H1 (cell line): ENCODE measurements at regions not wholly inside any gene's neighbourhood (a gene's known extent, or its start where the extent isn't known, plus 50 kb on each side); places are given as distances from the start of the nearest gene placed in this dataset.
A peak's percentile ranks its signal among the peaks of the same experiment; 100 is the strongest.

Source experiments
- CTCF ChIA-PET: fragments of 300-600 bp; sonication (Branson Sonifier 250); formaldehyde crosslinking; loops from one replicate; lab custom pipeline; 2021; ENCODE audit not compliant: partially characterized antibody; lab: Charles Lee
- POLR2A ChIA-PET: fragments of 300-600 bp; sonication (Branson Sonifier 250); formaldehyde crosslinking; loops from one replicate; lab custom pipeline; 2021; ENCODE audit warnings: inconsistent platforms; ENCODE audit not compliant: partially characterized antibody; lab: Charles Lee
- DNase-seq, 2 experiments: peaks; one replicate each; pipeline versions ENCODE4 v3.0.0 to v3.0.0-alpha.2; 2010 to 2022; ENCODE audit warnings: low spot score in 2 of 2, low read depth in 1 of 2, mixed read lengths in 1 of 2
- FAIRE-seq: peaks from 2 replicates; lab custom pipeline; 2011; peaks lifted over from hg19 to GRCh38; lab: Jason Lieb, UNC
- H2AFZ ChIP-seq: 2 replicates; pipeline ENCODE4 v1.8.1; 2012; ENCODE audit warnings: low read length, inconsistent platforms
- H2AK5ac ChIP-seq: 2 replicates; pipeline ENCODE4 v1.6.1; 2013; ENCODE audit warnings: low read depth, low read length
- H2BK120ac ChIP-seq: replicated peaks from 2 replicates; pipeline ENCODE3; 2013; ENCODE audit warnings: low read depth, low read length, inconsistent platforms
- H2BK12ac ChIP-seq: 2 replicates; pipeline ENCODE4 v1.6.1; 2013; ENCODE audit warnings: low read depth, low read length
- H2BK15ac ChIP-seq: 2 replicates; pipeline ENCODE4 v1.6.1; 2013; ENCODE audit warnings: low read length
- H2BK20ac ChIP-seq: 2 replicates; pipeline ENCODE4 v1.6.1; 2013; ENCODE audit warnings: low read length
- H2BK5ac ChIP-seq: 2 replicates; pipeline ENCODE4 v1.6.1; 2013; ENCODE audit warnings: low read depth, low read length
- H3K14ac ChIP-seq: 2 replicates; pipeline ENCODE4 v1.6.1; 2013; ENCODE audit warnings: inconsistent platforms; ENCODE audit not compliant: insufficient read length
- H3K18ac ChIP-seq: 2 replicates; pipeline ENCODE4 v1.6.1; 2013; ENCODE audit warnings: low read length; ENCODE audit errors: extremely low read depth
- H3K23ac ChIP-seq: 2 replicates; pipeline ENCODE4 v1.6.1; 2013; ENCODE audit warnings: inconsistent platforms; ENCODE audit not compliant: insufficient read length
- H3K23me2 ChIP-seq: 2 replicates; pipeline ENCODE4 v1.6.1; 2013; ENCODE audit warnings: low read depth, low read length
- H3K27ac ChIP-seq: 2 replicates; pipeline ENCODE4 v1.6.1; 2011; ENCODE audit warnings: low read depth, low read length, inconsistent platforms
- H3K27me3 ChIP-seq, 4 experiments: replicated peaks in 1 of 4; 1 replicate in 1 of 4; 2 replicates in 3 of 4; pipeline versions ENCODE4 v1.6.1 to v1.8.1; 2011 to 2013; ENCODE audit warnings: low read length in 3 of 4, mild to moderate bottlenecking in 3 of 4, inconsistent platforms in 2 of 4, mixed read lengths in 2 of 4, moderate library complexity in 1 of 4; ENCODE audit not compliant: control insufficient read depth in 3 of 4, insufficient read depth in 3 of 4; ENCODE audit errors: extremely low read depth in 1 of 4
- H3K36me3 ChIP-seq, 4 experiments: 2 replicates each; pipeline versions ENCODE4 v1.6.1 to v1.8.1; 2011 to 2013; ENCODE audit warnings: mild to moderate bottlenecking in 4 of 4, low read length in 3 of 4, moderate library complexity in 2 of 4, control low read depth in 1 of 4, inconsistent platforms in 1 of 4; ENCODE audit not compliant: insufficient read depth in 4 of 4, control insufficient read depth in 2 of 4
- H3K4ac ChIP-seq: replicated peaks from 2 replicates; pipeline ENCODE3; 2013; ENCODE audit warnings: low read length, low read depth, mixed read lengths, inconsistent platforms; ENCODE audit not compliant: insufficient read length
- H3K4me1 ChIP-seq, 4 experiments: replicated peaks in 1 of 4; 1 replicate in 1 of 4; 2 replicates in 3 of 4; pipeline versions ENCODE4 v1.6.1 to v1.8.1; 2011 to 2013; ENCODE audit warnings: low read length in 3 of 4, inconsistent platforms in 2 of 4, mixed read lengths in 1 of 4; ENCODE audit not compliant: insufficient read depth in 4 of 4, control insufficient read depth in 3 of 4
- H3K4me2 ChIP-seq, 2 experiments: 2 replicates each; pipeline versions ENCODE4 v1.6.1 to v1.8.1; 2011 to 2013; ENCODE audit warnings: low read depth in 2 of 2, low read length in 2 of 2, control low read depth in 1 of 2, inconsistent platforms in 1 of 2, mild to moderate bottlenecking in 1 of 2; ENCODE audit not compliant: insufficient read depth in 1 of 2
- H3K4me3 ChIP-seq, 4 experiments: fragments of 200-600, 300-600 bp in 1 of 4; sonication (generic), shearing (Covaris generic), sonication (Bioruptor Twin) in 1 of 4; 2 replicates each; pipeline versions ENCODE4 v1.5.1 to v1.8.1; 2011 to 2016; ENCODE audit warnings: low read length in 4 of 4, low read depth in 3 of 4, control low read depth in 2 of 4, inconsistent platforms in 2 of 4, mild to moderate bottlenecking in 2 of 4, mixed read lengths in 1 of 4, moderate library complexity in 1 of 4; ENCODE audit not compliant: insufficient read depth in 2 of 4; ENCODE audit errors: extremely low read depth in 1 of 4
- H3K56ac ChIP-seq: replicated peaks from 2 replicates; pipeline ENCODE3; 2013; ENCODE audit warnings: low read depth, mild to moderate bottlenecking, mixed read lengths, low read length, inconsistent platforms; ENCODE audit not compliant: insufficient read length
- H3K79me1 ChIP-seq: 2 replicates; pipeline ENCODE4 v1.6.1; 2013; ENCODE audit warnings: low read depth, low read length, control low read depth
- H3K79me2 ChIP-seq, 2 experiments: 2 replicates each; pipeline versions ENCODE4 v1.6.1 to v1.8.1; 2012 to 2013; ENCODE audit warnings: low read length in 2 of 2, mild to moderate bottlenecking in 2 of 2, inconsistent platforms in 1 of 2; ENCODE audit not compliant: insufficient read depth in 2 of 2, control insufficient read depth in 1 of 2
- H3K9ac ChIP-seq, 4 experiments: replicated peaks in 1 of 4; 1 replicate in 1 of 4; 2 replicates in 3 of 4; pipeline versions ENCODE4 v1.6.1 to v1.8.1; 2011 to 2013; ENCODE audit warnings: low read depth in 3 of 4, low read length in 3 of 4, control low read depth in 2 of 4, mild to moderate bottlenecking in 2 of 4, moderate library complexity in 2 of 4, inconsistent platforms in 1 of 4; ENCODE audit errors: extremely low read depth in 1 of 4
- H3K9me3 ChIP-seq, 2 experiments: 2 replicates each; pipeline versions ENCODE4 v1.6.1 to v1.8.1; 2012 to 2013; ENCODE audit warnings: mild to moderate bottlenecking in 2 of 2, moderate library complexity in 2 of 2, control low read depth in 1 of 2, inconsistent platforms in 1 of 2, low read depth in 1 of 2, low read length in 1 of 2, mixed read lengths in 1 of 2; ENCODE audit not compliant: insufficient read depth in 2 of 2
- H4K20me1 ChIP-seq, 2 experiments: replicated peaks in 1 of 2; 2 replicates each; pipeline versions ENCODE3 to v1.8.1; 2011 to 2013; ENCODE audit warnings: inconsistent platforms in 2 of 2, low read length in 2 of 2, mild to moderate bottlenecking in 1 of 2; ENCODE audit not compliant: insufficient read depth in 2 of 2, control insufficient read depth in 1 of 2
- H4K5ac ChIP-seq: 2 replicates; pipeline ENCODE4 v1.6.1; 2013; ENCODE audit warnings: low read length, low read depth, mixed read lengths, inconsistent platforms; ENCODE audit not compliant: insufficient read length
- H4K8ac ChIP-seq: 2 replicates; pipeline ENCODE4 v1.8.0; 2013; ENCODE audit warnings: mild to moderate bottlenecking, moderate library complexity, low read length, inconsistent platforms; ENCODE audit not compliant: insufficient read depth; ENCODE audit errors: extremely low read depth
- H4K91ac ChIP-seq: replicated peaks from 2 replicates; pipeline ENCODE3; 2013; ENCODE audit warnings: low read length, mixed read lengths, inconsistent platforms; ENCODE audit not compliant: insufficient read length
- CTBP2 ChIP-seq: IDR thresholded peaks from 2 replicates; pipeline ENCODE4 v1.7.0; 2011; ENCODE audit warnings: borderline replicate concordance, mild to moderate bottlenecking, moderate library complexity, mixed read lengths, low read length; ENCODE audit not compliant: insufficient read depth, insufficient read length
- GTF2F1 ChIP-seq: IDR thresholded peaks from 2 replicates; pipeline ENCODE4 v1.6.1; 2012; ENCODE audit warnings: low read depth, low read length, improper control_type of control experiment, borderline replicate concordance
- KDM4A ChIP-seq: IDR thresholded peaks from one replicate; pipeline ENCODE4 v1.7.1; 2012; ENCODE audit warnings: low read depth, mild to moderate bottlenecking, moderate library complexity, low read length, inconsistent platforms; ENCODE audit not compliant: severe bottlenecking
- RNF2 ChIP-seq: fragments of 200-900, 300-1000 bp; sonication (generic); IDR thresholded peaks from 2 replicates; pipeline ENCODE4 v1.7.1; 2016; ENCODE audit warnings: borderline replicate concordance, low read depth, mild to moderate bottlenecking, antibody characterized with exemption, low read length; ENCODE audit not compliant: poor library complexity, severe bottlenecking; ENCODE audit errors: missing control alignments
- WGBS, 2 experiments: shearing (Covaris generic) in 1 of 2; methylation state at CpG; one replicate each; pipeline versions ENCODE4 v1.1.6 to v1.1.7; 2013 to 2015; ENCODE audit warnings: low lambda C conversion rate in 2 of 2, mixed read lengths in 2 of 2, inconsistent platforms in 1 of 2, low coverage in 1 of 2, missing lambda C conversion rate in 1 of 2; ENCODE audit not compliant: insufficient replicate concordance in 2 of 2, insufficient coverage in 1 of 2, insufficient read length in 1 of 2; ENCODE audit errors: extremely low coverage in 1 of 2, missing lambda C conversion rate in 1 of 2; 5-methylcytosine and 5-hydroxymethylcytosine counted together
- TF ChIP-seq, protein P1 (sequence below): IDR thresholded peaks from 2 replicates; pipeline ENCODE4 v1.6.1; 2011; ENCODE audit warnings: low read depth, mild to moderate bottlenecking, low read length; ENCODE audit not compliant: insufficient read depth

DNA sequence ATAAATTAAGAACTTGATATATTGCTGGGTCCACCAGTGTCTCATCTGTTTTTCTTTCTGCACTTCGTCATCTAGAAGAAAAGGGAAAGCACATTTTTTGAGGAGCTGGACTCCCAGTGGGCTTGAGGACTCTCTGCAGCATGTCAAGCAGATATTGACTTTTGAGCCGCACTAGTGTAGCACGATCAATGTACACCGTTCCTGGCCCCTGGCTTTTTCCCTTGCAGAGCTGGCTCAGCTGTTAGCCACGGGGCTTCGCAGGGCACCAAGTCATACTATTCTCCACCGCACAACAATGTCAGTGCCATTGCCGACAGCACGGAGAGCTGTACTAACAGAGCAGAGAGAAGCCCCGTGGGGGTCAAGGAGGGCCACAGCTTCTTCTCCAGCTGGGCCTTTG is 235.4 kb upstream of the HABP2 start:
- H3K79me1 ChIP-seq = no peaks in the 10 kb centered on the region
- no peak overlapping the region for H2BK5ac ChIP-seq
- H3K23me2 ChIP-seq = no peaks in the 10 kb centered on the region; the same call in 1 of the 2 replicates
- no peak overlapping the region for H2BK15ac ChIP-seq
- TF ChIP-seq RNF2 (no peak), CTBP2 (no peak), GTF2F1 (no peak), KDM4A (no peak)
- TF ChIP-seq, protein P1, sequence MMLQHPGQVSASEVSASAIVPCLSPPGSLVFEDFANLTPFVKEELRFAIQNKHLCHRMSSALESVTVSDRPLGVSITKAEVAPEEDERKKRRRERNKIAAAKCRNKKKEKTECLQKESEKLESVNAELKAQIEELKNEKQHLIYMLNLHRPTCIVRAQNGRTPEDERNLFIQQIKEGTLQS = no peak
- no peak overlapping the region for H2BK120ac ChIP-seq
- H4K8ac ChIP-seq = no peak overlapping the region
- H3K4ac ChIP-seq = no peak overlapping the region
- no peak overlapping the region for H3K4me2 ChIP-seq
- H3K4me3 ChIP-seq = no peak overlapping the region
- no peaks in the 10 kb centered on the region for H3K79me2 ChIP-seq
- H2AFZ ChIP-seq = no peak overlapping the region
- H4K20me1 ChIP-seq = no peaks in the 10 kb centered on the region
- H3K27me3 ChIP-seq = no peaks in the 10 kb centered on the region
- H2BK20ac ChIP-seq = no peak overlapping the region
- H3K18ac ChIP-seq = no peak overlapping the region
- H3K56ac ChIP-seq = no peak overlapping the region
- H3K14ac ChIP-seq = no peak overlapping the region
- no peaks in the 10 kb centered on the region for H3K36me3 ChIP-seq
- H2AK5ac ChIP-seq = 0 out of 2 replicates have a peak overlapping the region, but pooled peaks have one; percentile 59
- H3K9ac ChIP-seq = no peak overlapping the region
- no peak overlapping the region for H3K27ac ChIP-seq
- no peak overlapping the region for H3K23ac ChIP-seq
- 70% methylated on average over 10 of the region's 10 CpGs; no CpG with 5 or more reads in 1 of the 2 experiments for WGBS, 2 experiments
- H3K9me3 ChIP-seq = no peaks in the 10 kb centered on the region
- FAIRE-seq = no peak
- no peak overlapping the region for H2BK12ac ChIP-seq
- no peaks in the 10 kb centered on the region for H3K4me1 ChIP-seq
- H4K5ac ChIP-seq = no peak overlapping the region
- H4K91ac ChIP-seq = no peak overlapping the region
- POLR2A ChIA-PET = no interaction called here
- no peak for DNase-seq
- CTCF ChIA-PET = interaction anchor here (0.8 to 3.4 kb wide), 7 partner anchors 9 to 298 kb away, joined by 3 to 22 read pairs (median 5); no protein-coding TSS in a partner anchor
